Uterus (tissue), 2 donors: ENCODE measurements at regions not wholly inside any gene's neighbourhood (a gene's known extent, or its start where the extent isn't known, plus 50 kb on each side); places are given as distances from the start of the nearest gene placed in this dataset.

ENCODE experiments used
- CTCF ChIP-seq, 4 experiments: fragments of 200-600 bp in 2 of 4; fragments of 450-650 bp in 2 of 4; sonication (generic) in 2 of 4; IDR thresholded peaks; one replicate each; pipeline ENCODE4 v1.5.1; 2016 to 2019; ENCODE audit warnings: antibody characterized with exemption in 4 of 4, mild to moderate bottlenecking in 2 of 4, moderate library complexity in 1 of 4
- POLR2A ChIP-seq, 2 donors: fragments of 450-650 bp; IDR thresholded peaks; one replicate each; pipeline ENCODE4 v1.6.1; 2016; ENCODE audit warnings: antibody characterized with exemption in 2 of 2, mild to moderate bottlenecking in 1 of 2, moderate library complexity in 1 of 2

- TF ChIP-seq CTCF (IDR thresholded peaks at IDR 0.05) (no peak), POLR2A (IDR thresholded peaks at IDR 0.05) (no peak)
Measured at GRCh38 chr11:81895258-81895657, 838.4 kb downstream of the FAM181B start.
